ENCODE measurements at regions not wholly inside any gene's neighbourhood (a gene's known extent, or its start where the extent isn't known, plus 50 kb on each side); places are given as distances from the start of the nearest gene placed in this dataset.
"Not testable (repeated sequence)": the region's sequence is repeated elsewhere in the genome, so short reads cannot be mapped to it uniquely, and the experiment has no call there.

- H3K27ac ChIP-seq: no peak overlapping the region
- DNase-seq (ENCODE audit: low read depth, low spot score): no peak
These were observed 95.5 kb upstream of the WDR44 start for GRCh38 chrX:118250445-118250844.

GRCh38 chrX:118251271-118251670 lies 94.6 kb upstream of the WDR44 start:
- H3K27ac ChIP-seq: no peak overlapping the region
- DNase-seq (ENCODE audit: low read depth, low spot score): no peak

DNA sequence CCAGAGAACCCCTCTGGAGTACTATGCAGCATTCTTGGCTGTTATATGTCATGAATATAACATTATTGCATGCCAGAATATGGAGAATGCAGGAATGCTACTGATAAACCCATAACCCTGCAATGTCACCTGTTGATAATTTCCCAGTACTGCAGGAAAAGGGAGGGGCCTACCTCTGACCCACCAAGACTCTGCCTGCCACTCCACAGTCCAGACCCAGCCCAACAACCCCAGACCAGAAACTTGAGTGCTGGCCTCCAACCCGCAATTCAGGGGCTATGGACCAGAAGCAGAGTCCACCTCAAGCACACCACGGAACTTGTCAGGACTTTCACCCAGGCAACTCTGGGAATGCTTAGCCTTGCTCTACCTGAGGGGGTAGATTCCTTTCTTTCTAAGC lies 92.9 kb upstream of the WDR44 start:
- no peak overlapping the region for H3K27ac ChIP-seq
- no peak for DNase-seq (ENCODE audit: low read depth, low spot score)

DNA sequence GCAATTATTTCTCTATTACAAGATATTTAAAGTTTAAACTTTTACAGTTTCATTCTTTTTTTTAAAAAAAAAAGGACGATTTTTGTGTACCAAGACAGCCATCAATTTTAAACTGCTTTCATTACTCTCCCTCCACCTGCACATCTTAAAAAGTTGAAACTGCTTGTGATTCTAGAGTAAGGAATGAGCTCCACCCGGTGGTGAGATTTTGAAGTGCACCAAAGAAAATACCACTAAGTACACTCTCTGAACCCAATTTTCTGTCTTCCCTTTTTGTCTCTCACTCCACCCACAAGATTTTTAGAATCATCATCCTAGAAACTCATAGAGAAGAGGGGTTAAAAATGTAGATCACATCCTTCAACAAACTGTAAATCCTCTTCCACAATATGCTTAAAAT lies 91.3 kb upstream of the WDR44 start:
- H3K27ac ChIP-seq: no peak overlapping the region
- no peak for DNase-seq (ENCODE audit: low read depth, low spot score)

DNA sequence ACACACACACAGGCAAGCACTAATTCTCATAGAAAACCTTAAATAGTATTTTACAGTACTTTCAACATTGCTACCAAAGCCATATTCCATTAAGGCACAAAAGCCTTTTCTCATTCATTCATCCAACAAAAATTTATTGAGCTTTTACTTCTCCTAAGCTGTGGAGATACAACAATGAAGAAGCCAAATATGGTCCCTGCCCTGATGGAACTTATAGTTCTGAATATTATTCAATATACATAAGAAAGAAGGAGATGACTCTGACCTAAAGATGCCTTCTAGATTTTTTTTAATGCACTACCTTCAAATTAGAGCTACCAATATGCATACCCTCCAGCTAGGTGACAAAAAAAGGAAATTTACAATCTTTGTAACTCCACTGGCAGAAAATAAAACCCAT lies 90.0 kb upstream of the WDR44 start:
- H3K27ac ChIP-seq: no peak overlapping the region
- no peak for DNase-seq (ENCODE audit: low read depth, low spot score)

- H3K27ac ChIP-seq: no peak overlapping the region
- DNase-seq (ENCODE audit: low read depth, low spot score): no peak
These were observed 88.1 kb upstream of the WDR44 start for GRCh38 chrX:118257781-118258180.

DNA sequence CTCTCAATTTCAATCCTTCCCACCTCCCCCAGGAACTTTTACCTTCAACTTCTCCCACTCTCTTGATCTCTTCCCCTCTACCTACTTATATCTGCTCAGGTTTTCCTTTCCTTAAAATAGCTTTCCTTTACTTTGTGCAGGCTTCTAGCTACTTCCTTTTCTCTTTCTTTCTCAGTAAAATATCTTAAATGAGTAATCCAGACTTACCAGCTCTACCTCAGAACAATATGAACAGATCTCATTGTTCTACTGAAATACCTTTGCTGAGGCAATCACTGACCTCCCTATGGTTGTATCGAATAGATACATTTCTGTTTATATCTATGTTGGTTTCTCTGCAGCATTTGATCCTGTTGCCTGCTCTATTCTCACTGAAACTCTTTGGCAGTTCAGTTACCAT lies 86.7 kb upstream of the WDR44 start:
- H3K27ac ChIP-seq: no peak overlapping the region
- no peak for DNase-seq (ENCODE audit: low read depth, low spot score)

GRCh38 chrX:118261151-118261550 lies 84.8 kb upstream of the WDR44 start:
- no peak overlapping the region for H3K27ac ChIP-seq
- DNase-seq (ENCODE audit: low read depth, low spot score): no peak

GRCh38 chrX:118271775-118272174 lies 74.1 kb upstream of the WDR44 start:
- H3K27ac ChIP-seq: no peak overlapping the region
- DNase-seq (ENCODE audit: low read depth, low spot score): no peak

GRCh38 chrX:118272242-118272641 lies 73.7 kb upstream of the WDR44 start:
- DNase-seq (ENCODE audit: low read depth, low spot score): no peak

DNA sequence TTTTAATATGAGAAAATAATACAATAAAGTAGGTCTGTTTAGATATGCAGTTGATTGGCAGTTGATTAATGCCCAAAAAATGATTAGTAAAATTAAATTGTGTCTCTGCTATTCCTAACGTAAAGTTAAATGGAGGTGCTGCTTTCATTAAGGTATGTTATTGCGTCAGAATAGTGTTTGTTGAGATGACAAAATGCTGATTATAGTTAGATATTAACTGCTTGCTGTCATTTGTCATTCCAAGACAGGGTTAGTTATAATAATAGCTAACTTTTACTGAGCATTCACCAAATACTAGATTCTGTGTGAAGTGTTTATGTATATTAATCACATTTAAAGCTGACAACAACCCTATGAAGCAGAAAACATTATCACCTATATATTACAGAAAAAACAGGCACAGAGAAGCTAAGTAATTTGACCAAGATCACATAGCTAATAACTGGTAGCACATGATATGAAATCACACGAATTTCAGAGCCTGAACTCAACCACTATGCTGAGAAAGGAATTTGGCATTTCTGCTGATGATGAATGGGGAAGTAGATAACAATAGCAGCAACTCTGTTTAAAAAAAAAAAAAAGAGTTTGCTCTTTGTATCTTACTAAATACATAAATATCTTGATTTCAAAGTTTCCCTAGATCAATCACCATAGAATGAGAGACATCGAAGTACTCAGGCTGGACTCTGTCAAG lies 59.7 kb upstream of the WDR44 start:
- no peak overlapping the region for H3K27ac ChIP-seq
- DNase-seq (ENCODE audit: low read depth, low spot score): no peak

More at GRCh38 chrX:118272242-118272641, 73.7 kb upstream of the WDR44 start:
- H3K27ac ChIP-seq: no peak overlapping the region

GRCh38 chrX:118295818-118296217 lies 50.1 kb upstream of the WDR44 start:
- not testable (repeated sequence) for H3K27ac ChIP-seq; DNase-seq (ENCODE audit: low read depth, low spot score)
